Hematopoietic multipotent progenitor cell treated with erythropoietin and hydrocortisone succinate and interleukin-3 and kit ligand, for 4 days (in vitro differentiated cells): ENCODE measurements at regions not wholly inside any gene's neighbourhood (a gene's known extent, or its start where the extent isn't known, plus 50 kb on each side); places are given as distances from the start of the nearest gene placed in this dataset.
"Not testable (repeated sequence)": the region's sequence is repeated elsewhere in the genome, so short reads cannot be mapped to it uniquely, and the experiment has no call there.

Experiments used
- DNase-seq: peaks from one replicate; pipeline ENCODE4 v3.0.0-alpha.2; 2015

DNA sequence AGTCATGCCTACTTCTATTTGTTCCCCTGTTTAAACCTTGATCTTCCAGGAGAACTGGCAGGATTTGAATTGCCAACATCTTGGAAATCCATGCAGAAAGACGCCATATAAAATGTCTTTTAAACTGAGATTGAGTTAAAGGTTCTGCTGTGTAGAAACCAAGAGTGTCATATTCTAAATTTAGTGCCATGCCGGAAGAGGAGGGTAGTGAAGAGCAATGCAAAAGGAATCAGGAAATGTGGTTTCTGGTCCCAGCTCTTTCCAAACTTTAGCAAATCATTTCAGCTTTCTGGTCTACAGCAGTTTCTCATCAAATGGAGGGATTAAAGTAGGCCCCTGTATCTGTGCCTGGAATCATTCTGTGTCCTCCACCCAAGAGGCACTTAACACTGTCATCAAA, 85.7 kb downstream of the BTG1 start:
- DNase-seq: no peak

GRCh38 chr12:92058664-92059063, 87.0 kb downstream of the BTG1 start:
- no peak for DNase-seq

- not testable (repeated sequence) for DNase-seq
Measured at GRCh38 chr12:92056756-92057155, 88.9 kb downstream of the BTG1 start.

DNA sequence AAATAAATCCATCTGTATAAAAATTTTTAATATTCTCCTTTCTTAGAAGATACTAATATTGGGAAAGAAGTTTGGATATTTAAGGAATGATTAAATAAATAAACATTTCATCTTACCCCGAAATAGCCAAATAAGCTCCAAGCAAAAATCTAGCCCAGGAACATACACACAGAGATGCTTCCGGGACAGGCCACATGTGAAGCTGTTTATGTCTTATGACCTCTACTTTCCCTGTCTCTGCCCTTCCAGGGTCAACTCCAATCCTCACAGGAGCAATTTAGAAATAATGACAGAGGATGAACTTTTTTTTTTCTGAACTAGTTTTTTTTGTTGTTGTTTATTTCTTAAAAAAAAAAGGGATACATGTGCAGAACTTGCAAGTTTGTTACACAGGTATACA, 89.4 kb downstream of the BTG1 start:
- no peak for DNase-seq

DNA sequence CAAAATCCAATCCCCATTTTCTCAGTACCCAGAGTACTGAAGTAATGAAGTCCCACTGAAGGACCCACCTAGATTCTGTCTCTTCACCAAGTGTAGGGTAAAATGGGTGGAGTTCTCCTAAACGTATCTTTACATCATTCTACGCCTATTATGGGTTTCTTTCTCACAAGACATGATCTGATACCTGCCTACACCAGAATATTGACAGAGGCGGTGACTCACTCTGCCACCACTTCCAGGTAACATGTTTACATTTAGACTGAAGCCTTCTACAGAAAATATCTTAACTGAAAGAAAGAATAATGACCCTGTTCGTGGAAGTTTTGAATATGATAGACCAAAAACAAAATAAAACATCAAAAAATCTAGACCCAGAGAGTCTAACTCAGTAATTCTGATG, 89.8 kb downstream of the BTG1 start:
- DNase-seq: no peak

DNA sequence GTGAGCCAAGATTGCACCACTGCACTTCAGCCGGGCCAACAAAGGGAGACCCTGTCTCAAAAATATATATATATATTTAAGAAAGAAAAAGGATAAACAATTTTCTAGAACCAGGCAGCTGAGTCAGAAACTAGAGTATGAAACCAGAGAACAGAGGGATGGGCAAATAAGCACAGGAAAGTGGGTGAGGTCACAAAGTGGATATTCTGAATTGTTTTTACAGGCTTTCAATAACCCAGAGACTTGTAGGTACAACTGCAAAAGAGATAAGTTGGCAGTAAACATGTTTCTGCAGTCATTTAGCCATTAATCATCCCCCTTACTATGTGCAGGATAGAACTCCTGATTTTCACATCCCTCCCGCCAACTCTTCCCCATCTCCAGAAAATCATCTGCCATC, 94.2 kb downstream of the BTG1 start:
- DNase-seq: no peak

GRCh38 chr12:92049403-92049802, 96.2 kb downstream of the BTG1 start:
- no peak for DNase-seq

- no peak for DNase-seq
Measured at GRCh38 chr12:92047393-92047826, 98.2 kb downstream of the BTG1 start.

DNA sequence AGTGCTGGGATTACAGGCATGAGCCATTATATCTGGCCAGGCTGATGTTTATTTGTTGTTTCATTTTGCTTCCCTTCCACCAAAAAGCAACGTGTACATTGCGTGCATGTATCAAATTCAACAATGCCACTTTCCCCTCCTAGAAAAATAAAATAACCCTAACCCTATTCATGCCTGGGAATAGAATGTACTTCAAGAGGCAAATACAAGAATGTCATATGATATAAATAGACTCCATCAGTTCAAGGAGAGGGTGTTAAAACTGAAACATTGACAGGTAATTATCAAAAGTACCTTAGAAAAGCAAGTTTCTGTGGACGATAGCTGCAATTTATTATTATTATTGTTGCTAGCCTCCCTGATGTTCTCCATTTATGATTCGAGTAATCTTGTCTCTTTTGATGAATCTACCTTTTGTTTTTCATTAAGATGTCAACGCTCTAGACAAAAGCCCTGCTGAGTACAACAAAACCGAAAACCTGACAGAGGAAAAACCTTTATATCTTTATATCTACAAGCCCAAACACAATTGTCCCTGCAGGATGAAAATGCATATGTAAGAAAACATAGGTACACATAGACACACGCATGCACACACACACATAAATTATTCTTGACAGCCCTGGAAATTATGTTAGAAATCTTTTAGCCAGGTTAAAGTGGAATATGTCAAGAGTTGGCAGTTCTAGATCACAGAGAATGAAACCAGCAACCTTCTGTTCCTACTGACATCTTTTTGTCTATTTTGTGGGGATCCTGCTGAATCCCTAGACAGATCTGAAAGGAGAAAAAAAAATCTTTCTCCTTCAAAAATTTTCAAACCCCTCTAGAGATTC, 98.9 kb downstream of the BTG1 start:
- DNase-seq: no peak

- no peak for DNase-seq
Measured at GRCh38 chr12:92045852-92046251, 99.8 kb downstream of the BTG1 start.

DNA sequence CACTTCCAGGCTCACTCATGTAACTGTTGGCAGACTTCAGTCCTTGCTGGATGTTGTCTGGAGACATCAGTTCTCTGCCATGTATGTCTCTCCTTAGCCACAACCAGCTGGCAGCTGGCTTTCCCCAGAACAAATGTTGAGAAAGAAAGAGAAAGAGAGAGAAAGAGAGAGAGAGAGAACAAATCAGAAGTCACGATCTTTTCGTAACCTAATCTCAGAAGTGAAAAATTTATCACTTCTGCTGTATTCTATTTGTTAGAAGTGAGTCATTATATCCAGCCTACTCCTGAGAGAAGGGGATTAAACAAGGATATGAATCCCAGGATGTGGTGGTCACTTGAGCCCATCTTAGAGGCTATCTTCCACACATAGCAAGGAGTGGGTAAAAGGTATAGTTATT, 101.2 kb downstream of the BTG1 start:
- no peak for DNase-seq

DNA sequence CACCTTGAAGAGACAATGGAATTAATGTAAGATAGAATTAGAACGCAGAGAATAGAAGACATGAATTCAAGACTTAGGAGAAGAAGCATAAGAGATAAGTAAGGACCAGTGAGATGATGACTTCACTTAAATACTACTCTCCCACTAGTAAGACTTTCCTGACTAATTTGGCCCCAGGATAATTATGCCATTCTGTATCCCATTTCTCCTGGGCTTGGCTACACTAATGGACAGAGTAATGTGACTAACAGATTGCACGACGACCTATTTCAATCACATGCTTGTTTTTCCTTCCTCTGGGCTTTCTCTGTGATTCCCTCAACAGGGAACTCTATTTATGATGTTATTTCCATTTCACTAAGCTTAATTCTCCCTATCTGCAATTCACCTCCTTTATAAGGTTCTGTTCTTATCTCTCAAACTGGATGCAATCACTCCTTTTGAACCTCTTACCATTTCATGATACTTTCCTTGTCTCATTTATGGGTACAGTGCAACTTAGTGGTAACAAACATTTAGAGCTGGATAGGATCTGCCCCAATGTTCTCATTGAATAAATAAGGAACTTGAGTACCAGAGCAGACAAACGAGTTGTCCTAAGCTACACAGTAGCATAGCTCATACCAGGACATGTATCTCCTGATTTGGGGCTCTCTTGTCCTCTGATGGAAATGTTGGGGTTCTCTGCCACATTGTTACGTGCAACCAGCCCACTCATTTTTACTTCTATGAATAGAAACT, 102.7 kb downstream of the BTG1 start:
- no peak for DNase-seq

DNA sequence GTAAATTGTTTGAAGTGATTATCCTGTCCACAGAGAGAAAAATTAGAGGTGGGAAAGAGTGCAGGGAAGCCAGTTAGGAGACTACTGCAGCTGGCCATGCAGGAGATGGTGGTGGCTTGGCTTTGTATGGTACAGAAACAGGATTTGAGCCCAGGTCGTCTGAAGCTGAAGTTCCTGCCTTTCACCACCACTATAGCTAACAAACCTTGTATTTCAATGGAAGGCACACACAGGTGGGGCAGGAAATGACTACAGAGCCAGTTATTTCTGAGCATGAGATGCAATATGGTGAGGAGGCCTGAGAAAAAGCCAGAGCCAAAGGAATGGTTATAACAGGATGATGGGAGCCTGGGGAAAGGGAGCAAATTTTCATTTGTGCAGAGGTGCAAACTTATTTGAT, 103.9 kb downstream of the BTG1 start:
- DNase-seq: no peak

- DNase-seq: no peak
Measured at GRCh38 chr12:92039046-92039445, 106.6 kb downstream of the BTG1 start.

DNA sequence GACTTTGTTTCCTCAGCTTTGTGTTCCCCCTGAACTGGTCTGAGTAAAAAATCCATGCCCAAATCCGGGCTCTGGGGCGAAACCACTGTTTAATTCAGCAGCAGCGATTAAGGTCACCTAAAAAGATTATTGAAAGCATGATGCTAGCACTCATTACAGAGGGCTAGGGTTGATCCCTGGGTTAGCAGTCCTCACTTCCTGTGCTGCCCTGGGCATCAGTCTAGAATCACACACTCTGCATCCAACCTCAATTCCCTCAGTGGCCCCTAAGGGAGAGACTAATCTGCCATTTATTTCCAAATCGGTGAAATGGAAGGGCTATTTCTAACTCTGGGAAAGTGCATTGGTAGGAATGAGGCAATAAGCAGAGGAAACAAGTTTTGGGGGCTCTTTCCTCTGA, 107.2 kb downstream of the BTG1 start:
- no peak for DNase-seq

DNA sequence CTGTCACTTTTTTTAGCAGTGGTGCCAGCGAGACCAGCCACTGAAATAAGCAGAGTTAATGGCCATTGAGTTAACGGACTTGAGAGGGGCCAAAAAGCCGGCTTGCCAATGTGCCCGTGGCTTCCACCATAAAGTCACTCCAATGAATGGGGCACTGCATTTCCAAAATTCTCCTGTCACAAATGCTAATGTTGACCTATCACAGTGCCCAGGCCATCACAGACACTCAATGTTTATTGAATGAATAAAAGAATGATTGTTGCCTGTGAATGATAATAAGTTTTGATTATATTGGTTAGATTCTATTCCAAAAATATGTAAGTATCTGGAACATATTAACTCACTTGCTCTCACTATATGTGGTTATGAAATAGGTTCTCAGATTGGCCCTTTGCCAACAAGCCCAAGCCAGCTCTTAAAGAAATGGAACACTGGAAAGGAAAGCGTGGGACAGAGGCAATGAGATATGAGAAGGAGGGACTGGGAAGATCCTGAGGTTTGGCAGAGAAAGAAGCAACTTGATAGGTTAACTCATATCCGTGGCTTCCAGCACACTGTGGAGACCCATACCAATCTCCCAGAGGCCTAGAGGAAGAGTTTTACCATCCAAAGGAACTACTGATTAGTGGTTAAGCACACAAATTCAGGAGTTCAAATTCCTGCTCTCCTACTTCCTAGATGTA, 108.7 kb downstream of the BTG1 start:
- DNase-seq: no peak

DNA sequence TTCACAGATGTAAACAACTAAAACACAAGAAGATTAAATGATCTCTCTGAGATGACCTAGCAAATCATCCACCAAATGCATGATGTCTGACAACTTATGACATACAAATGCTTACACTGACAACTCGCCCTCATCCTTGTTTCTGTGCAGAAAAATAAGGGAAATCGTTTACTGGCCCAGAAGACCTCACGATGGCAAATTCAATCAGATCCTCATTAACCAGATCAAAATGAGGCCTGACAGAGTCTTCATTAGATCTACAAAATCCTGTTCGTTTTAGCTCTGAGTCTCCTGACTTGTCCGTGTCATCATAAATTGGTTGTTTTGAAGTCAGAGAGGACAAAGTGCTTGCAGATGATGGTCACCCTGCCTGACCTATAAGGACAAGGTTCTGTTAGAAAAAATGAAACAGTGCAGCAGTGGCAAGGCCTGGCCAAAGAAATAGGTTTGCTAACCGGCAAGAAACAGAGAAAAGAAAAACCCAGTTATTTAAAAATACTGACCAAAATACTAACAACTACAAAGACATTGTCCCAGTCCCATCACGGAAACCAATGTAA, 109.5 kb downstream of the BTG1 start:
- no peak for DNase-seq

GRCh38 chr12:92035477-92035876, 110.2 kb downstream of the BTG1 start:
- DNase-seq: no peak

DNA sequence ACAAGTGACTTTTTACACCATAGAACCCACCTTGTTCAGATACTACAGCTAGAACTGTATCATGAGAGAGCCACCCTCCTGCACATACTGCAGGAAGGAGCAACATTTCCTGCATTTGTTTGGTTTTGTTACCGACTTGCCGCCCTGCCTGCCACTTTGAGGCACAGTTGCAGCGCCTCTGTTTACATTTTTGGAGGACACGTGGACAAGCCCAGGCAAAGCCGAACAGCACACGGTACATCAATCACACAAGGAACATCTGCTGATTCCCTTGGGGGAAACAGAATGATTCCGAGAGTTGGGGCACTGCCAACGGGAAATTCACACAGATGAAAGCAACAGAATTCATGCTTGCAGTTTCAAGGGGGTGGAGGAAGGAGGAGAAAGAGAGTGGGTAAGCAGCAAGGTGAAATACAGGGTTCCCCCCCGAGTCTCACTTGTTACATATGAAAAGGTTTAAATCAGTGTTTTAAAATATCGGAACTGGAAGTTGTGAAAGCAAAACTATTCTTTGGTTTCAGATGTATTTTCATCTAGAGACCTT, 110.7 kb downstream of the BTG1 start:
- DNase-seq: peak; percentile 34

GRCh38 chr12:92034083-92034482, 111.6 kb downstream of the BTG1 start:
- no peak for DNase-seq

GRCh38 chr12:92032965-92033364, 112.7 kb downstream of the BTG1 start:
- DNase-seq: peak; percentile 17

DNA sequence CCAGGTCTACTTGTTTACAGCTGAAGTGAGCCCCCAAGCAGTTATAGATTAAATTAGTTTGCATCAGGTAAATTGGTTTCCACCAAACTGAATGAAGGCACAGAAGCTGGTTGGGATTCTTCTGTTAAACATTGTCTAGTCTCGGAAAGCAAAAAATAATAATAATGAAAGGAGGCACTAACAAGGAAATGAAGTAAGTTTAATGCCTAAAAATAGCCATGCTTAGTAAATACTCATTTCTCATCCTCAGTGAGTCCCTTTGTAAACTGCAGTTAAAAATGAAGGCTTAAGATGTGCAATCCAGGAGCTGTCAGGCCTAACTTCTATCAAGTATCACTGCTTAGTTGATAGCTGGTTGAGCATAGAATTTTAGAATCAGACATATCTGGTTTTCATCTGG, 113.5 kb downstream of the BTG1 start:
- no peak for DNase-seq

DNA sequence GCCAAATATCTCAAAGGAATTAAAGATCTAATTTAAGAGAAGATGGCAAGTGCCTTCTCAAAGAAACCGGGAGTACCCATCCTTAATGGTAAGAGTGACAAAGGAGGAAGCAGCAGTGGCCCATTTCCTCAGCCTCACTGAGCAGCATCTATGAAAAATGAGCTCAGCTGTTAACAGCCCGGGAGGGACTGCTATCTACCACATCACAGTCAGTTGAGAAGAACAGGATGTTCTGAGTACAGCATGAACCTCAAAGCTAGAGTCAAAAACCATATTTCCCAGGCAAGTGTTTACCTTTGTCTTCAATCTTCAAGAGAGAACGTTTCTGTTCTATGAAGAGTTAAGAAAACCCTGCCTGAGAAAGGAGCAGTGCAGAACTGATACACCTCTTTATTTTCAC, 115.0 kb downstream of the BTG1 start:
- DNase-seq: peak; percentile 89
